ENCODE measurements at regions not wholly inside any gene's neighbourhood (a gene's known extent, or its start where the extent isn't known, plus 50 kb on each side); places are given as distances from the start of the nearest gene placed in this dataset.

DNA sequence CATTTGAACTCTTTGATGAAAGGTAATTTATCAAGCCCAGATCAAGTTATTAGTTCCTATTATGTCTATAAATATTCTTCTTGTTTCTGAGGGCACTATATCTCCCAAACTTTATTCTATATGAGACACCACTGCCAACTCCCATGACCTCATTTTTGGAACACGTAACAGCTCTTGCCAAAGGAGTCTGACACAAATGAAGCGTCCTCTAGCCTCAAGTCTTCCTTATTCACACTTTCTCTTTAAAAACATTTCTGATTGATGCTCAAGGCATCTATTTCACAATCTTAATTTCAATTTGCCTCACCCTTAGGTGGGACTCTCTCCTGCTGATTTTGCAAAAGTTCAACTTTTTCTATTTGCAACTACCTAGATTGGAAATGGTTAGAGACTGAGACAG is 848.4 kb downstream of the GATA3 start:
- no peak for DNase-seq
- intact Hi-C loops (cut with DNase I), result no loop called here
- TF ChIP-seq POLR2A (IDR thresholded peaks at IDR 0.05), result no peak
- TF ChIP-seq, protein P1, sequence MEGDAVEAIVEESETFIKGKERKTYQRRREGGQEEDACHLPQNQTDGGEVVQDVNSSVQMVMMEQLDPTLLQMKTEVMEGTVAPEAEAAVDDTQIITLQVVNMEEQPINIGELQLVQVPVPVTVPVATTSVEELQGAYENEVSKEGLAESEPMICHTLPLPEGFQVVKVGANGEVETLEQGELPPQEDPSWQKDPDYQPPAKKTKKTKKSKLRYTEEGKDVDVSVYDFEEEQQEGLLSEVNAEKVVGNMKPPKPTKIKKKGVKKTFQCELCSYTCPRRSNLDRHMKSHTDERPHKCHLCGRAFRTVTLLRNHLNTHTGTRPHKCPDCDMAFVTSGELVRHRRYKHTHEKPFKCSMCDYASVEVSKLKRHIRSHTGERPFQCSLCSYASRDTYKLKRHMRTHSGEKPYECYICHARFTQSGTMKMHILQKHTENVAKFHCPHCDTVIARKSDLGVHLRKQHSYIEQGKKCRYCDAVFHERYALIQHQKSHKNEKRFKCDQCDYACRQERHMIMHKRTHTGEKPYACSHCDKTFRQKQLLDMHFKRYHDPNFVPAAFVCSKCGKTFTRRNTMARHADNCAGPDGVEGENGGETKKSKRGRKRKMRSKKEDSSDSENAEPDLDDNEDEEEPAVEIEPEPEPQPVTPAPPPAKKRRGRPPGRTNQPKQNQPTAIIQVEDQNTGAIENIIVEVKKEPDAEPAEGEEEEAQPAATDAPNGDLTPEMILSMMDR (IDR thresholded peaks at IDR 0.05), result no peak

DNA sequence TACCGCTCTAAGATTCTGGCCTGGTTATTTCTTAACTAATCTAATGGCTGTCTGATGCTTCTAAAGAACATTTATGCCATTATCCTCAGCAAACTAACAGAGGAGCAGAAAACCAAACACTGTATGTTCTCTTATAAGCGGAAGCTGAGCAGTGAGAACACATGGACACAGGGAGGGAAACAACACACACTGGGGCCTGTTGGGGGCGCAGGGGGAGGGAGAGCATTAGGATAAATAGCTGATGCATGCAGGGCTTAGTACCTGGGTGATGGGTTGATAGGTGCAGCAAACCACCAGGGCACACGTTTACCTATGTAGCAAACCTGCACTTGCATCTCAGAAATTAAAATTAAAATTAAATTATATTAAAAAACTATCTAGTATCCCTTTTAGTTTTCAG is 853.5 kb downstream of the GATA3 start:
- 84 to 94% methylated on average over 4 of the region's 4 CpGs for WGBS, 2 donors
- TF ChIP-seq, protein P1 (IDR thresholded peaks at IDR 0.05), result no peak
- no peak for TF ChIP-seq POLR2A (IDR thresholded peaks at IDR 0.05)
- intact Hi-C loops (cut with DNase I), result no loop called here

More for the DNA sequence above, 848.4 kb downstream of the GATA3 start:
- no peak overlapping the region for H3K4me3 ChIP-seq (replicated peaks in 1 of 3)
- H3K9me3 ChIP-seq, result no peaks in the 10 kb centered on the region
- no peaks in the 10 kb centered on the region for H3K36me3 ChIP-seq
- H3K27ac ChIP-seq, result no peak overlapping the region
- WGBS, 2 donors, result 90 to 97% methylated on average over 2 of the region's 2 CpGs
- H3K4me1 ChIP-seq, result no peaks in the 10 kb centered on the region
- H3K27me3 ChIP-seq, result no peaks in the 10 kb centered on the region

DNA sequence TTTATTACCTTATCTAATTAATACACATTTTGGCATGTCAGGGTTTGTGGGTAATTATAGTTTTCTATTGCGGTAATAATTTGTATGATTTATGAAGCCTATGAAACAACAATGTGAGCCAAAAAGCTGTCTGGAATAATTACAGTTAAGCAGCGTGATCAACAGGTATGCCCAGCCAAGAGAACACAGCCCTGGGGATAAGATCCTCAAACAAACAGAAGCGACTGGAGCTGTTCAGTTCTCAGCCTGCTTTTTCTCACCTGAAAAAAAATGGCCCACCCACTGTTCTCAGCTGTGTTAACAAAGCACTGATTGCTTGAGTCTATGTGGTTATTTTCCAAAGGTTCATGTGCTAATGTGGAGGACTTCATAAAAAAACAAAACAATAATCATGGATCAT is 855.8 kb downstream of the GATA3 start:
- Histone ChIP-seq H3K9me3 (no peaks in the 10 kb centered on the region), H3K4me1 (no peaks in the 10 kb centered on the region), H3K27ac (no peak overlapping the region), H3K4me3 (replicated peaks in 1 of 3) (no peak overlapping the region), H3K36me3 (no peaks in the 10 kb centered on the region), H3K27me3 (no peaks in the 10 kb centered on the region)
- DNase-seq, result no peak
- TF ChIP-seq, protein P1 (IDR thresholded peaks at IDR 0.05), result no peak
- intact Hi-C loops (cut with DNase I), result no loop called here
- 62% methylated on average over 3 of the region's 3 CpGs for WGBS, 2 donors

More for the DNA sequence above, 853.5 kb downstream of the GATA3 start:
- Histone ChIP-seq H3K36me3 (no peaks in the 10 kb centered on the region), H3K4me1 (no peaks in the 10 kb centered on the region), H3K27me3 (no peaks in the 10 kb centered on the region), H3K9me3 (no peaks in the 10 kb centered on the region), H3K4me3 (replicated peaks in 1 of 3) (no peak overlapping the region), H3K27ac (no peak overlapping the region)
- no peak for DNase-seq

DNA sequence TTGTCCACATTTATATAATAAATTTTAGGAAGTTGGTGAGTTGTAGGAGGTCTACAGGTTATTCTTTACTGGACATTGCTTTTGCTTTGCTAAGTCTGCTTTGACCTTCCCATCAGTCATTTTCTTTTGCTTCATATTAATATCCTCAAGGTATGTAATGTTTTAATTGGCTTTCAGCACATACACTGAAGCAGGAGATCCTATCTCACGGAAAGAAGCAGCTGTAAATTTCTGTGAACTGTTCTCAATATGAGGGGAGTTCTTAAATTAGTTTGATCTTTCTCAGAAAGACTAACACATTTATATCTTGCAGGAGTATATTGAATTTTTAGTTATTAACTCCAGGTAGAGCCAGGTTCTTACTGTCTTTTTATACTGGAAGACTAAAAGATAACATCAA is 856.5 kb downstream of the GATA3 start:
- DNase-seq, result no peak
- no peaks in the 10 kb centered on the region for H3K36me3 ChIP-seq
- no peak overlapping the region for H3K27ac ChIP-seq
- no peaks in the 10 kb centered on the region for H3K27me3 ChIP-seq
- no peak for TF ChIP-seq POLR2A (IDR thresholded peaks at IDR 0.05)
- TF ChIP-seq, protein P1 (IDR thresholded peaks at IDR 0.05), result no peak
- intact Hi-C loops (cut with DNase I), result no loop called here
- no peaks in the 10 kb centered on the region for H3K9me3 ChIP-seq
- H3K4me1 ChIP-seq, result no peaks in the 10 kb centered on the region
- H3K4me3 ChIP-seq (replicated peaks in 1 of 3), result no peak overlapping the region
- 87 to 95% methylated on average over 1 of the region's 1 CpG for WGBS, 2 donors

DNA sequence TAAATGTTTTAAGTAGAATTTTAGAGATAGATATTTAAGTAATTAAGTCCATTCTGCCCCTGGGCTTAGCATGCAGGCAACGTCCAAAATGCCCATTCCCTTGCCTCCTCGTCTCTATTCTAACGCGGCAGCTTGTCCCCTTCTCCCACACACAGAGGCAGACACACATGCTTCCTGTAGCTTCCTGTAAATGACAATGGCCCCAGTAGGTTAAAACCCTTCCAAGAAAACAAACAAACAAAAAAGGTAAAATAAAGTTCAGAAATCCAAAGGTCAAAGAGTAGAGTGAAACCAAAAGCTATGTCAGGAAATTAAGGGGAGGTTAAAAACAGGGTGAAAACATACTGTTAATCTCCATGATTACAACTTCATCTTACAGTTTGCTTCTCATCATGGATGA is 857.6 kb downstream of the GATA3 start:
- H3K9me3 ChIP-seq, result no peaks in the 10 kb centered on the region
- H3K4me3 ChIP-seq (replicated peaks in 1 of 3), result no peak overlapping the region
- no peak overlapping the region for H3K27ac ChIP-seq
- no peaks in the 10 kb centered on the region for H3K27me3 ChIP-seq
- DNase-seq, result no peak
- intact Hi-C loops (cut with DNase I), result no loop called here
- WGBS, 2 donors, result 73 to 74% methylated on average over 4 of the region's 4 CpGs
- H3K4me1 ChIP-seq, result no peaks in the 10 kb centered on the region
- no peak for TF ChIP-seq POLR2A (IDR thresholded peaks at IDR 0.05)
- TF ChIP-seq, protein P1 (IDR thresholded peaks at IDR 0.05), result no peak
- H3K36me3 ChIP-seq, result no peaks in the 10 kb centered on the region

Data from thyroid gland (tissue), 4 donors.